AG09309 (cell line): ENCODE measurements at regions not wholly inside any gene's neighbourhood (a gene's known extent, or its start where the extent isn't known, plus 50 kb on each side); places are given as distances from the start of the nearest gene placed in this dataset.
A peak's percentile ranks its signal among the peaks of the same experiment; 100 is the strongest.

Source experiments
- DNase-seq: peaks from one replicate; pipeline ENCODE4 v3.0.0-alpha.2; 2010; ENCODE audit warnings: low read depth
- H3K4me3 ChIP-seq: 2 replicates; pipeline ENCODE4 v1.5.1; 2011; ENCODE audit warnings: mild to moderate bottlenecking, low read depth, low read length, moderate library complexity; ENCODE audit not compliant: control insufficient read depth
- TF ChIP-seq, protein P1 (sequence below): IDR thresholded peaks from 2 replicates; pipeline ENCODE4 v1.5.1; 2011; ENCODE audit warnings: mild to moderate bottlenecking, low read depth, low read length, inconsistent platforms; ENCODE audit not compliant: insufficient read depth, control insufficient read depth; ENCODE audit errors: missing control alignments

DNA sequence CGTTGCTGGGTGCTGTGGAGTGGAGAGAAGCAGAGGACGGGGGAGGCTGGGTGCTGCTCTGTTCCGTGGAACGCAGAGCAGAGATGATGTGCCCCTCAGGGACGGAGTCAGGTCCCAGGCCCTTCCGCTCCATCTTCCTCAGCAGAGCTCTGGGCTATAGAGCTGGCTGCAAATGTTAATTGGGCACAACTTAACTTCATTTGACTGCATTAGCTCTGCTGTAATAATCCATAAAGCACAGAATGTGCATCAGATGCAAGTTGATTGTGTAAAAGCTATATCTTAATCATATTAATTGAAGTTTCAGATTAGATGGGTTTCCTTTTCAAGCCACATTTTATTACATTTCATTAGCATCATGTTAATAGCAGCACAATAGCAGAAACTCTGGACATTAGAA lies 212.6 kb downstream of the ABCC12 start:
- no peak for DNase-seq
- TF ChIP-seq, protein P1, sequence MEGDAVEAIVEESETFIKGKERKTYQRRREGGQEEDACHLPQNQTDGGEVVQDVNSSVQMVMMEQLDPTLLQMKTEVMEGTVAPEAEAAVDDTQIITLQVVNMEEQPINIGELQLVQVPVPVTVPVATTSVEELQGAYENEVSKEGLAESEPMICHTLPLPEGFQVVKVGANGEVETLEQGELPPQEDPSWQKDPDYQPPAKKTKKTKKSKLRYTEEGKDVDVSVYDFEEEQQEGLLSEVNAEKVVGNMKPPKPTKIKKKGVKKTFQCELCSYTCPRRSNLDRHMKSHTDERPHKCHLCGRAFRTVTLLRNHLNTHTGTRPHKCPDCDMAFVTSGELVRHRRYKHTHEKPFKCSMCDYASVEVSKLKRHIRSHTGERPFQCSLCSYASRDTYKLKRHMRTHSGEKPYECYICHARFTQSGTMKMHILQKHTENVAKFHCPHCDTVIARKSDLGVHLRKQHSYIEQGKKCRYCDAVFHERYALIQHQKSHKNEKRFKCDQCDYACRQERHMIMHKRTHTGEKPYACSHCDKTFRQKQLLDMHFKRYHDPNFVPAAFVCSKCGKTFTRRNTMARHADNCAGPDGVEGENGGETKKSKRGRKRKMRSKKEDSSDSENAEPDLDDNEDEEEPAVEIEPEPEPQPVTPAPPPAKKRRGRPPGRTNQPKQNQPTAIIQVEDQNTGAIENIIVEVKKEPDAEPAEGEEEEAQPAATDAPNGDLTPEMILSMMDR, result no peak
- no peak overlapping the region for H3K4me3 ChIP-seq

DNA sequence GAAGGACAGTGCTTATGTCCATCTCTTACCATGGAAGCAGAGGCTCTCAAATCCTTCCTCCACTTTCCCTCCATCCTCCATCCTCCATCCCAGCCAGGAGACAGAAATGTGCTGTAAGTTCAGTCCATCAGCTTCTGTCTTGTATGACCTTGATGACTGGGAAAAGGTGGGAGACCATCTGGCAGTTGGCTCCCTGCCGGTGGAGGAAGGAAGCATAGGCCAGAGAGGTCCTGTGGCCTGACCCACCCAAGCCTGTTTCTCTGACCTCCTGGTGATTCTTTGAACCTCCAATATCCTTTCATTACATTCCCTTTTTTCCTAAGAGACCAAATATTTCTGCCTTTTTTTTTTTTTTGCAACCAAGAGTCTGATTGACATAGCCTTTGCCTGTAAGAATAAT lies 215.3 kb downstream of the ABCC12 start:
- no peak overlapping the region for H3K4me3 ChIP-seq
- TF ChIP-seq, protein P1, result no peak
- no peak for DNase-seq

DNA sequence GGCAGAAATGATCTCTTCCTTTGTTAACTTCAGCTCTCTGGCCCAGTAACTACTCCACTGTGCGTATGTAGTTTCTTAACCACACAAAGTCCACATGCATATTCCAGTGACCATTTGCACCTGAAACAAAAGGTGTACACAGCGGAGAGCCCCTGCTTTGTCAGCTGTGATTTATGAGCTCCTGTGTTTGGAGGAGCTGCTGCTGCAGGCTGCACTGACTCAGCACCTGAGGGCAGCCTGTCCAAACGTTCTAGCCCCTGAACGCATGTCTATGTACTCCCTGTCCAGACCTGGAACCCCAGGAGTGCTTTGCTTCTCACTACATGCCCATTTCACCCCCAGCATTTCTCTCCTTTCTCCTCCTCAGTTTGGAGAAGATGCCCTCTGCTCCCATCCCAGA lies 216.1 kb downstream of the ABCC12 start:
- H3K4me3 ChIP-seq, result no peak overlapping the region
- TF ChIP-seq, protein P1, result no peak
- no peak for DNase-seq

DNA sequence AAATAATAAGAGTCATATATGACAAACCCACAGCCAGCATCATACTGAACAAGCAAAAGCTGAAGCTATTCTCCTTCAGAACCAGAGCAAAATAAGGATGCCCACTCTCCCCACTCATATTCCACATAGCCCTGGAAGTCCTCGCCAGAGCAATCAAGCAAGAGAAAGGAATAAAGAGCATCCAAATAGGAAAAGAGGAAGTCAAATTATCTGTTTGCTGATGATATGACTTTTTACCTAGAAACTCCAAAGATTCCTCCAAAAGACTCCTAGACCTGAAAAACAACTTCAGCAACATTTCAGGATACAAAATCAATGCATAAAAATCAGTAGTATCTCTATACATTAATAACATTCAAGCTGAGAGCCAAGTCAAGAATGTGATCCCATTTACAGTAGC lies 217.5 kb downstream of the ABCC12 start:
- TF ChIP-seq, protein P1, result no peak
- DNase-seq, result no peak
- H3K4me3 ChIP-seq, result no peak overlapping the region

DNA sequence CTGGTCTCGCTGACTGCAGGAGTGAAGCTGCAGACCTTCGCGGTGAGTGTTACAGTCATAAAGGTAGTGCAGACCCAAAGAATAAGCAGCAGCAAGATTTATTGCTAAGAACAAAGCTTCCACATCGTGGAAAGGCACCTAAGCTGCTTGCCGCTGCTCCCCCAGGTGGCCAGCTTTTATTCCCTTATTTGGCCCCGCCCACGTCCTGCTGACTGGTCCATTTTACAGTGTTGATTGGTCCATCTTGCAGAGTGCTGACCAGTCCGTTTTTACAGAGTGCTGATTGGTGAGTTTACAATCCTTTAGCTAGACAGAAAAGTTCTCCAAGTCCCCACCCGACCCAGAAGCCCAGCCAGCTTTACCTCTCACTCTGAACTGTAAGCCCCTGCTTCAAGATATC lies 227.8 kb downstream of the ABCC12 start:
- TF ChIP-seq, protein P1, result no peak
- DNase-seq, result no peak
- H3K4me3 ChIP-seq, result no peak overlapping the region

DNA sequence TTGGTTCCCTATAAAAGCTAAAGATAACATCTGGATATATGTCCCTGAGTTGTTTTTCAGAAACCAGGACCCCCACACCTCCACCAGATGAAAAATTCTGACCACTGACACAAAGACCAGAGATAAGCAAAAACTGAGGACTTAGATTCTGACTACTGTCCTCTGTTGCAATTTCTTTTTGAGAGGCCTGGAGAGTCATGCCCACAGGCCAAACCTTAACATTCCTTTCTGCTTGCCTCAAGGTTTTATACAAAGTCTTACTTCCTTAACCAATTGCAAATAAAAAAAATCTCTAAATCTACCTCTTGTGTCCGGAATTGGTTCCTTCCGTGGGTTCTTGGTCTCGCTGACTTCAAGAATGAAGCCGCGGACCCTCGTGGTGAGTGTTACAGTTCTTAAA lies 228.5 kb downstream of the ABCC12 start:
- DNase-seq, result peak; percentile 13
- no peak overlapping the region for H3K4me3 ChIP-seq
- TF ChIP-seq, protein P1, result no peak

DNA sequence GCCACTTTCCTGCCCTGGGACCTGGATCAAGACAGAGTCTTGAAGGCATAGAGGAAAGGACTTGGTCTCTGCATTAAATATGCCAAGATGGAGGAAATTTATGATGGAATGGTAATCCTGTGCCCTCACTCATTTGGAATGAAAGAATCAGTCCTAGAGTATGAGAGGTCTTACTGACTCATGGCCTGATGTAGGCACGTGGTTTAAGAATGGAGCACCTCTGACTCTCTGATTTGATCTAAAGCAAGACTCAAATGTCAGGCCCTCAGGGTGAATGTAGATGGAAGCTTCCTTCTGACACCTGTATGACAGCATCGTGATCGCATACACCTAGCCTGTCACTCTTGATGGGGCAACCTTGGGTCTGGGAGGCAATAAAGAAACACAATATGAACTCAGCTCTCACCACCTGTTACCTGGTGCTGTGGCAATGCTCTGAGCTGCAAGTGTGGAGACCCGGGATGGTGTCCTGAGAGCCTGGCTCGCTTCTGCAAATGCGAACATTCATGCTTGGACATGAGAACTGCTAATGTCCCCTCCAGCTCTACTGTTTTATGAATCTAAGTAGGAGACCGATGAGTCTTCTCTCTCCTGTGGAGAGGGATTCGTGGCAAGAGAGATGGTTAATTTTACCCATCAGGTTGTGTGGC lies 229.9 kb downstream of the ABCC12 start:
- TF ChIP-seq, protein P1, result no peak
- H3K4me3 ChIP-seq, result no peak overlapping the region
- no peak for DNase-seq
